Epithelial cell of esophagus (primary cell): ENCODE measurements at regions not wholly inside any gene's neighbourhood (a gene's known extent, or its start where the extent isn't known, plus 50 kb on each side); places are given as distances from the start of the nearest gene placed in this dataset.

ENCODE experiments used
- DNase-seq: peaks from one replicate; pipeline ENCODE4 v3.0.0; 2010; ENCODE audit warnings: low read depth
- H3K4me3 ChIP-seq: 2 replicates; pipeline ENCODE4 v1.5.1; 2011; ENCODE audit warnings: mild to moderate bottlenecking, low read length, control low read depth
- TF ChIP-seq, protein P1 (sequence below): IDR thresholded peaks from 2 replicates; pipeline ENCODE4 v1.5.1; 2011; ENCODE audit warnings: low read depth, mild to moderate bottlenecking, low read length, control low read depth, inconsistent platforms; ENCODE audit not compliant: insufficient read depth; ENCODE audit errors: missing control alignments

DNA sequence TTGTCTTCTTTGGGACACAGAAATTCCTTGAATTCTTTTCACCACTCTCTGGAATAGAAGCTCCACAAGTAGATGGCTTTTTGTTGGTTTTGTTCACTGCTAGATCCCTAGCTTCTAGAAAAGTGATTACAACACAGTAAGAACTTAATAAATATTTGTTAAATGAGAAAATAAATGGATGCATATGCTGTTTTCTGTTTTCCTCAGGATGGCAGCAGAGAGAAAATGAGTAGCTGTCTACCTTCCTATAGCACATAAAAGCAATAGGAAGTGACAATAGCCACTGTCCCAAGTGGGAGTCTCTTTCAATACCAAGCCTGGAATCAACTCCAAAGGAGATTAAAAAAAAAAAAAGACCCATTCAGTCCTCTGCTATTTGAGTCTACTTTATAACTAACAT lies 100.6 kb upstream of the NREP start:
- H3K4me3 ChIP-seq: no peak overlapping the region
- TF ChIP-seq, protein P1, sequence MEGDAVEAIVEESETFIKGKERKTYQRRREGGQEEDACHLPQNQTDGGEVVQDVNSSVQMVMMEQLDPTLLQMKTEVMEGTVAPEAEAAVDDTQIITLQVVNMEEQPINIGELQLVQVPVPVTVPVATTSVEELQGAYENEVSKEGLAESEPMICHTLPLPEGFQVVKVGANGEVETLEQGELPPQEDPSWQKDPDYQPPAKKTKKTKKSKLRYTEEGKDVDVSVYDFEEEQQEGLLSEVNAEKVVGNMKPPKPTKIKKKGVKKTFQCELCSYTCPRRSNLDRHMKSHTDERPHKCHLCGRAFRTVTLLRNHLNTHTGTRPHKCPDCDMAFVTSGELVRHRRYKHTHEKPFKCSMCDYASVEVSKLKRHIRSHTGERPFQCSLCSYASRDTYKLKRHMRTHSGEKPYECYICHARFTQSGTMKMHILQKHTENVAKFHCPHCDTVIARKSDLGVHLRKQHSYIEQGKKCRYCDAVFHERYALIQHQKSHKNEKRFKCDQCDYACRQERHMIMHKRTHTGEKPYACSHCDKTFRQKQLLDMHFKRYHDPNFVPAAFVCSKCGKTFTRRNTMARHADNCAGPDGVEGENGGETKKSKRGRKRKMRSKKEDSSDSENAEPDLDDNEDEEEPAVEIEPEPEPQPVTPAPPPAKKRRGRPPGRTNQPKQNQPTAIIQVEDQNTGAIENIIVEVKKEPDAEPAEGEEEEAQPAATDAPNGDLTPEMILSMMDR: no peak
- DNase-seq: peak; percentile 11

DNA sequence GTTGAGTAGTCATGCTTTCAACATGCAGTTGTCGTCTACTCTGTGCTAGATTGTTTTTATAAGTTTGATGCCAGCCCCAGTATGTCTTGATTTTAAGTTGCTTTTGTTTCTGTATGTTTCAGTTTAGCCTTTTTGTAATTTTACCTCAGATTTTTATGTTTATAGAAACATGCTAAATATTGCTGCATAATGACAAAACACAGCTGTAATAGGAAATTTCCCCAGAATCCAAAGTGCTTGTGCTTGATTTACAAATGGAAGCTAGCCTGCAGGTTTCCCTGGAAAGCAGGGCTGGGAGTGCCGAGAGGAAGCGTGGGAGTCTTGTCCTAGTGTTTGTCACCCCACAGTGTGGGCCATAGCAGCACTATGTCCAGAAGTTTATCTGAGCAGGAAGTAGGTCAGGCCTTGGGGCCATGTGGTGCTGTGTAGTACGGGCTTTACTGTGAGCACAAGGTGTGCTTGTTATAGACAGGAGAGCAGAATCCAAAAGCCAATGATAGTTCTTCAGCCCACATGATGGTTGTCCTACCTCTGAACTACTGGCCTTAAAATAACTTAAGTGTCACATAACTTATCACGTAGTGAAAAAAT lies 100.0 kb upstream of the NREP start:
- no peak for DNase-seq
- H3K4me3 ChIP-seq: no peak overlapping the region
- TF ChIP-seq, protein P1: no peak

DNA sequence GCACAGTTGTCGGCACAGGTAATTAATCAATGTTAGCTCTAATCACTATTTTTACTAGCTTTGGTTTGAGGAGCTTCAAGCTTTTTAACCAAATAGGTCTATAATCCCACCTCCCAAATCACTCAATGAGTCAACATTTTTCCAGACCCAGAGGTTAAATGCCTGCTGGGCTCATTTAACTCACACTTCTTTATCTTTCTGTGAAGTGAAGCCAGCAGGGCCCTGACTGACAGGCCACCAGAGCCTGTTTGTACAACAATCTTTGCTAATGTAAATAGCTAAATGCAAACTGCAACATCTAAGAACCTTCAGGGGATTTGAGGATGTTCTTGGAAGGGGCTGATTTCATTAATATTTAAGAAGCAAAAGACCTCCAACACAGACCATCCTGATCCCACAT lies 98.4 kb upstream of the NREP start:
- H3K4me3 ChIP-seq: no peak overlapping the region
- TF ChIP-seq, protein P1: no peak
- no peak for DNase-seq

DNA sequence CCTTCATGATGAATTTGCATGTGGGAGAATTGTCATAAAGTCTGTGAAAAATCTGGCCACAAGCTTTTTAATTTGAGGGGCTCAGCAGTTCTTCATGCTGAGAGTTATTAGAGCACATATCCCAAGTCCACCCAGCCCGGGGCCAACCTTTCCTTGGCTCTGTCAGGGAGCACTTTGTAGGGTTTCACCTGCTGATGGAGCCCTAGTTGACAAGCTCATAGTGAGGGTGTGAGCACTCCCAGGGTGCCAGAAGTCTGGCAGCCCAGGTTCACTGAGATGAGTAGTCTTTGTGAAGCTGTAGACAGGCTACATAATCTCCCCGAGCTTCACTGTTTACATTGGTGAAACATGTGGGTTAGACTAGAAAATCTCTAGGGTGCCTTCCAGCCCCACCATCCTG lies 97.2 kb upstream of the NREP start:
- H3K4me3 ChIP-seq: no peak overlapping the region
- no peak for DNase-seq
- TF ChIP-seq, protein P1: no peak

DNA sequence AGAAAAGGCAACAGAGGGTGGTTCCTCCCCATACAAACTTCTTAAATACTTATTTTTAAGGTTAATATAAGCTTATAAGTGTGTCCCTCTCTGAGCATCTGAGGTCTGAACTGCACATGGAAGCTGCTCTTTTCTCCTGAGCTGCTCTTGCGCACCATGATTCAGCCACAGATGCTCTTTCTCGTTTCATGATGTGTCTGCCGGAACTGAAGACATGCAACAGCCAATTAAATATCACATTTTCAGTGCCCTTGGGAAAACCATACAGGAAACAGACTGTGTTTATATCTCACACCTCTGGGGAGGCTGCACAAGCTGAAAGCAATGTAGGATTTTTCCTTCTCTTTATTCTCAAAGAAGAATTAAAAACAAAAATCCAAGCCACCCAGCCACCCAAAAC lies 96.8 kb upstream of the NREP start:
- DNase-seq: no peak
- H3K4me3 ChIP-seq: no peak overlapping the region
- TF ChIP-seq, protein P1: no peak

DNA sequence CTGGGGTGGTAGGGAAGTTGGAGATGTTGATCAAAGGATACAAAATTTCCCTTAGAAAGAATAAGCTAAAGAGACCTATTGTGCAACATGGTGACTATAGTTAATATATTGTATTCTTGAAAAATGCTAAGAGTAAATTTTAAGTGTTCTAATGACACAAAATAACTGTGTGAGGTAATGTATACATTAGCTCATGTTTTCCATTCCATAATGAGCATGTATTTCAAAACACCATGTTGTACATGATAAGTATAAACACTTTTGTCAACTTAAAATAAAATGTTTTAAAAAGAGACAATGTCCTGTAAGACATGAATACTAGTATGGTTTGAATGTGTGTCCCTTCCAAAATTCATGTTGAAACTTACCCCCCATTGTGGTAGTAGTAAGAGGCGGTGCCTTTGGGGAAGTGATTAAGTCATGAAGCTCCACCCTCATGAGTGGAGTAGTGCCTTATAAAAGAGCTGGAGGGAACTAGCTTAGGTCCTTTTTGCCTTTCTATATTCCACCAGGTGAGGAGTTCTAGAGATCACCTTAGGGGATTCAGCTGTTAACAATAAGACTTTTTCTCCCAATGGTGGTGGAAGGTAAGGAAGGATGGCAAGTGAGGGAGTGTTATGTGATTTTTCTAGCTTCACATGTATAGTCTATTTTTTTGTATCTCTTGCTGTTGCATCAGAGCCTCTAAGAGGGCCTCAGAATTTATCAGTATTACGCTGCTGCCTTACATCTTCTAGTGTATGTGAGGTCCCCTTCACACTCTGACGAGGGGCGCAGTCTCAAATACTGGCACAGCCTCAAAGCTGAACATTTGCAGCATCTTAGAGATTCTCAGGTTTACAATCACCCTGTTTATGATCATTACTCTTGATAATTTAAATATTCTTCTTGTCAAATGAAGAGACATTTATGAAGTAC lies 94.9 kb upstream of the NREP start:
- no peak overlapping the region for H3K4me3 ChIP-seq
- DNase-seq: peak; percentile 21
- TF ChIP-seq, protein P1: no peak
